Esophagus mucosa (tissue), 1 donor: ENCODE measurements at regions not wholly inside any gene's neighbourhood (a gene's known extent, or its start where the extent isn't known, plus 50 kb on each side); places are given as distances from the start of the nearest gene placed in this dataset.

Experiments used
- ATAC-seq: fragments of 200-7000 bp; cut with Tn5 transposase; one replicate; pipeline ENCODE4 v1.9.1; 2020
- donor health status: DM: yes; HTN: yes; CAD: no.

- no peak for ATAC-seq
These were observed 113.1 kb upstream of the RAB6C start for GRCh38 chr2:129866391-129866790.

DNA sequence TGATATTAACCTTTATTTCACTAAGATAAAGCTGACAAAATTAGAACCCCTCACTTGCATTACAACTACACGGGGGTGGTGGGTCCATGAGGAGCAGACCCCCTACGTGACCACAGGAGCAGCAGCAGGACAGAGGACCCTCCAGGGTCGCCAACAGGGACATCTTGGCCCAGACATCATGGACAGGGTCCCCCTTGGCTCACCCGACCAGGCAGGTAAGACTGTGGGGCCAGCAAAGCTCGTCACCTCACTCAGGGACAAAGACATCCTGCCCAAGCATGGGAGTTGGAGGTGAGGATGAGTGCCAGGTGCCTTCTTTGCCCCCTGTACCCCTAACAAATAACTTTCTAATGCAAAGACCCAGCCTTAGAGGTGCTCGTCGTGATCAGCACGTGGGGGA, 111.3 kb upstream of the RAB6C start:
- ATAC-seq: no peak

GRCh38 chr2:129870685-129871241, 108.7 kb upstream of the RAB6C start:
- ATAC-seq: no peak

DNA sequence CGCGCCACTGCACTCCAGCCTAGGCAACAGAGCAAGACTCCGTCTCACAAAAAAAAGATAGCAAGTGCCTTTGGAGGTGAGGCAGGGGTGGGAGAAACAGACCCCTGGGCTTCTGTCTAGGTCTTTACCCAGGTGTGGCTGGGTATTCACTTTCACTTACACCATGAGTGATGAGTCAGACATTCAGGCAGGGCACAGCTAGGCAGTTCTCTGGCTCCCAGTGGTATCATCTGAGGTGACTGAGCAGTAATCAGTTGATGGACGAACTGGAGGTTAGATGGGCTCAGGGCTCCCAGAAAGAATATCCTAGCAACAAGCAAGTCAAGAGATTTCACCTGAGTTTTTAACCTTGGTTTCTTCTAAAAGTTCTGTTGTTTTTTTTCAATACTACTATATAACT, 107.0 kb upstream of the RAB6C start:
- peak; percentile 58 for ATAC-seq

GRCh38 chr2:129876541-129876940, 102.9 kb upstream of the RAB6C start:
- no peak for ATAC-seq

- ATAC-seq: peak; percentile 90
These were observed 102.2 kb upstream of the RAB6C start for GRCh38 chr2:129877289-129877741.

GRCh38 chr2:129877795-129878775, 101.4 kb upstream of the RAB6C start:
- peak; percentile 43 for ATAC-seq

GRCh38 chr2:129879614-129880180, 99.8 kb upstream of the RAB6C start:
- no peak for ATAC-seq

- ATAC-seq: no peak
These were observed 99.2 kb upstream of the RAB6C start for GRCh38 chr2:129880309-129880708.

DNA sequence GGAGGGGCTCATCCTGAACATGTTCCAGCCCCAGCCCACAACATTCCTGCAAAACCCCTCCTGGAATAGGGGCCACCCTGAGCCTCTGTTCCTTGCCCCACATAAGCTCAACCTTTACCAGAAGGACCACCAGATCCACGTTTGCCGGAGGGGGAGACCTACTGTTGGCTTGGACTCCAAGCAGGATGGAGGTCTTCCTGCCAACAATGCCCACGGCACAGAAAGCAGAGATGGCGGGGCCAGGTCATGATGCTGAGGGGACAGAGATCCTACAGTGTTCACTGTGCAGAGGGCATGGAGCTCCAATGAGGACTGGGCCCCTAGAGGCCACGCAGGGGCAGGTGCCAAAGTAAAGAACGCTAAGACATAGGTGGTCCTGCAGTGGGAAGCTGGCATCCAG, 98.5 kb upstream of the RAB6C start:
- no peak for ATAC-seq

- ATAC-seq: no peak
These were observed 97.6 kb upstream of the RAB6C start for GRCh38 chr2:129881786-129882396.

DNA sequence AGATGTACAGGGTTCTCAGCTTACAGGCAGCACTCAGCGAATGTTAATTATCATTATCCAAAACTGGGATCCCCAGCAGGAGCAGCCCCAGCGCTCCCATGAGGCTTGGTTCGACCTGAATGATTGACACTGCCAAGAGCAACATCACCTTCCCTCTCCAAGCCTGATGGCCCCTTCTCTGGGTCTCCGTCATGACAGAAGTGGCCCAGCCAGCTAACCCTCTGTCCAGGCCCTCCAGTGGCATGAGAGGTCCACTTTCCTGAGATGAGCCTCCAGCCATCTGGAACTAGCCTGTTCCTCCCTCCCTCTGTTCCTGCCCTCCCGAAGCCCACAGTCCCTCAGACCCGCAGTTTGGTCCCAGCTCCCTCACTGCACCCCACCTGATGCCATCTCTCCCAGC, 97.0 kb upstream of the RAB6C start:
- ATAC-seq: no peak

DNA sequence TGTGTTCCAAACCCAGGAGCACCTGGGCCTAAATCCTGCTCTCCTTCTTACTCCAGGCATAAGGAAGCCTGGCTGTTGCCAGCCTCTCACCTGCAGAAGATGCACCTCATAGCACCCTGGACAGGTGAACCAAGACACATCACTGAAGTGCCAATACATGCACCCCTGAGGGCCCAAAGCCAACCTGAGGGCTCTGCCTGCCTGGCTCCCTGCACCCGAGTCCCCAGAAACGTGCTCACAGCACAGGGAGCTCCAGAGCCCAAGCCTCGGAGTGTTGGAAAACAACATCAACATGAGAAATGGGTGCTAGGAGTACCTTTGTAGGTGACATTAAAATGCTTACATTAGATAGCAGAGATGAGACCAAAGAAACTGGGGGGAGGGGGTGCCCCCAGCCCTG, 96.3 kb upstream of the RAB6C start:
- ATAC-seq: no peak

- no peak for ATAC-seq
These were observed 95.2 kb upstream of the RAB6C start for GRCh38 chr2:129884221-129884786.

DNA sequence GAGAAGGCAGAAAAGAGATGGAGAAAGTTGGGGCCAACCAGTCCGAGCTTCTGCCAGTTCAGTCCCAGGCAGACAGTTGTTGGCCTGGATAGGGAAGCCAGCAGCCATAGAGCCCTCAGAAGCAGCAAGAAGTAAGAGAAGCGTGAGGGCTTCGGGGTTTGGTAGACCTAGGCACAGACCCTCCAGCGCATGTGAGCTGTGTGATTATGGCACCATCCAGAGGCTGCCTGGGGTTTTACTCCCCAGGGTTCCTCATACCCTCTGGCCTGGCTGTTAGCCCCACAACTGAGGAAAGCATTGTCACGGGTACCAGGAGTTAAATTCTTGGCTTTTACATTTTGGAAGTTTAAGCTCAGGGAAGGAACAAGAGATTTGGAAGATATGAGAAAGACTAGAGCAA, 93.7 kb upstream of the RAB6C start:
- ATAC-seq: no peak

- no peak for ATAC-seq
These were observed 91.7 kb upstream of the RAB6C start for GRCh38 chr2:129887688-129888266.

- ATAC-seq: no peak
These were observed 91.0 kb upstream of the RAB6C start for GRCh38 chr2:129888461-129888860.

- no peak for ATAC-seq
These were observed 90.6 kb upstream of the RAB6C start for GRCh38 chr2:129888896-129889295.

GRCh38 chr2:129891341-129892320, 87.8 kb upstream of the RAB6C start:
- ATAC-seq: no peak

DNA sequence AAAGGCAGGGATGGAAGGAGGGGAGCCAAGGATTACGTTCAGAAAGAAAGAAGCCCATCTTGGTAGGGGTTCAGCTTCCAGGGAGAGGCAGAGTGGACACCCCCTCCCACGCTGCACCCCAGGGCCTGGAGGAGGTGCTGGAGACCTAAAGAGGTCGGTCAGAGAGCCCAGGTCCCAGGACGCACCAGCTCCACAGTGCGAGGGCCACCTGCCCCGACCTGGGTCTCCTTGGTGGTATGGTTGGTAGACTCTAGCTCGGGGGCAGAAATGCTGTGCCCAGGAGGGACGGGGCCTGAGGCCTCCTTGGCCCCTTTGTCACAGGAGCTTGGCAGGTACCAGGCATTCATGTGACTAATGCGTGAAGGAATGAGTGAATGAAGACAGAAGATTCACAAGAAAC, 87.1 kb upstream of the RAB6C start:
- ATAC-seq: no peak

DNA sequence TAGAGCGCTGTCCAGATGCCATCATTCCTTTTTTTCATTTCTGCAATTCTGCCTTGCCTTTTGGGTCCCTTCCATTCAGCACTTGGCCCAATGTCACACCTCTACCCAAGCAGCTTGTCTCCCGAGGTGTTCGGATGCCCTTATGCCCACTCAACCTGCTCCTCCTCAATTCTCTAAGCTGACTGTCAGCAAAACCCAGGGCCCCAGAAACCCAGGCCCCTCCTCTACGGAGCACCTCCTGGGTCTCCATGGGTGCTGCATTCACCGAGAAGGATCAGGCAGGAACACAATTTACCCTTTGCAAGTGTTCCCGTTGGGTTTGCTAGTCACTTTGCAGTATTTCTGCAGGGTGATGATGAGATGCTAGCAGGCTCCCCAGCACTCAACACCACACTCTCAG, 86.7 kb upstream of the RAB6C start:
- ATAC-seq: no peak
